SK-N-SH (cell line): ENCODE measurements at regions not wholly inside any gene's neighbourhood (a gene's known extent, or its start where the extent isn't known, plus 50 kb on each side); places are given as distances from the start of the nearest gene placed in this dataset.

Source experiments
- CTCF ChIA-PET: fragments of 300-600, 350-600 bp; formaldehyde crosslinking; extraction: SDS; loops from one replicate; lab custom pipeline; 2021; lab: Yijun Ruan, JAX
- POLR2A ChIA-PET: fragments of 350-600 bp; sonication (Branson Sonifier 250); formaldehyde crosslinking; extraction: SDS; loops from one replicate; lab custom pipeline; 2020; ENCODE audit warnings: antibody characterized with exemption, inconsistent platforms; lab: Yijun Ruan, JAX
- DNase-seq: peaks from one replicate; pipeline ENCODE4 v3.0.0; 2012
- H2AFZ ChIP-seq: fragments of 200-600 bp; sonication (generic); 2 replicates; pipeline ENCODE4 v1.8.1; 2016; ENCODE audit warnings: antibody characterized with exemption, mild to moderate bottlenecking, low read depth
- H3F3A ChIP-seq: fragments of 200-600 bp; sonication (generic); replicated peaks from 2 replicates; pipeline ENCODE3; 2016; ENCODE audit warnings: antibody characterized with exemption, mild to moderate bottlenecking; ENCODE audit not compliant: insufficient read depth
- H3K27ac ChIP-seq, 2 experiments: fragments of 200-500 bp in 1 of 2; fragments of 200-600 bp in 1 of 2; sonication (Bioruptor generic) in 1 of 2; sonication (generic), shearing (Covaris generic) in 1 of 2; 2 replicates each; pipeline versions ENCODE4 v1.5.1 to v1.6.1; 2014 to 2016; ENCODE audit warnings: low read depth in 2 of 2, inconsistent platforms in 1 of 2, low read length in 1 of 2, mild to moderate bottlenecking in 1 of 2, mixed read lengths in 1 of 2
- H3K27me3 ChIP-seq: fragments of 200-600 bp; sonication (generic), shearing (Covaris generic); 2 replicates; pipeline ENCODE4 v1.6.1; 2016; ENCODE audit warnings: mixed run types; ENCODE audit not compliant: insufficient read depth
- H3K36me3 ChIP-seq, 2 experiments: fragments of 200-500 bp in 1 of 2; fragments of 200-600 bp in 1 of 2; sonication (Bioruptor generic) in 1 of 2; sonication (generic) in 1 of 2; replicated peaks in 1 of 2; 2 replicates each; pipeline versions ENCODE3 to v1.5.1; 2014 to 2016; ENCODE audit warnings: low read length in 1 of 2, mild to moderate bottlenecking in 1 of 2; ENCODE audit not compliant: insufficient read depth in 2 of 2, control insufficient read depth in 1 of 2
- H3K4me1 ChIP-seq, 2 experiments: fragments of 200-500 bp in 1 of 2; fragments of 200-600 bp in 1 of 2; sonication (Bioruptor generic) in 1 of 2; sonication (generic), shearing (Covaris generic) in 1 of 2; 2 replicates each; pipeline versions ENCODE4 v1.5.1 to v1.6.1; 2014 to 2016; ENCODE audit warnings: low read depth in 1 of 2, low read length in 1 of 2, mixed run types in 1 of 2; ENCODE audit not compliant: insufficient read depth in 2 of 2, control insufficient read depth in 1 of 2
- H3K4me2 ChIP-seq: fragments of 200-600 bp; sonication (generic), shearing (Covaris generic); 2 replicates; pipeline ENCODE4 v1.6.1; 2017; ENCODE audit warnings: mixed run types
- H3K4me3 ChIP-seq, 2 experiments: fragments of 200-500 bp in 1 of 2; fragments of 200-600 bp in 1 of 2; sonication (Bioruptor generic) in 1 of 2; sonication (generic), shearing (Covaris generic) in 1 of 2; 2 replicates each; pipeline versions ENCODE4 v1.5.1 to v1.8.1; 2014 to 2016; ENCODE audit warnings: low read depth in 2 of 2, inconsistent platforms in 1 of 2, low read length in 1 of 2, mild to moderate bottlenecking in 1 of 2, mixed read lengths in 1 of 2, moderate library complexity in 1 of 2
- H3K79me2 ChIP-seq: fragments of 200-600 bp; sonication (generic); 2 replicates; pipeline ENCODE4 v1.8.1; 2017; ENCODE audit warnings: mild to moderate bottlenecking; ENCODE audit not compliant: insufficient read depth
- H3K9ac ChIP-seq: fragments of 200-600 bp; sonication (generic); 2 replicates; pipeline ENCODE4 v1.6.1; 2017; ENCODE audit warnings: mixed run types
- H3K9me2 ChIP-seq: fragments of 200-600 bp; sonication (generic); 2 replicates; pipeline ENCODE4 v1.6.1; 2017; ENCODE audit warnings: mixed run types
- H3K9me3 ChIP-seq: fragments of 200-600 bp; sonication (generic); 2 replicates; pipeline ENCODE4 v1.6.1; 2017; ENCODE audit warnings: mixed run types, mild to moderate bottlenecking, moderate library complexity
- H4K20me1 ChIP-seq: fragments of 200-600 bp; sonication (generic); 2 replicates; pipeline ENCODE4 v1.6.1; 2017; ENCODE audit warnings: mild to moderate bottlenecking, mixed run types; ENCODE audit not compliant: insufficient read depth
- ELF1 ChIP-seq: IDR thresholded peaks from 2 replicates; pipeline ENCODE4 v1.4.0; 2012
- EP300 ChIP-seq, 2 experiments: IDR thresholded peaks; 2 replicates each; pipeline versions ENCODE4 v1.4.0 to v1.6.1; 2012; ENCODE audit warnings: borderline replicate concordance in 1 of 2, low read depth in 1 of 2, low read length in 1 of 2
- FOSL2 ChIP-seq: IDR thresholded peaks from 2 replicates; pipeline ENCODE4 v1.4.0; 2012; ENCODE audit warnings: low read depth, mild to moderate bottlenecking, moderate library complexity, borderline replicate concordance
- FOXM1 ChIP-seq: IDR thresholded peaks from 2 replicates; pipeline ENCODE4 v1.4.0; 2012; ENCODE audit warnings: low read depth, mild to moderate bottlenecking
- GABPA ChIP-seq: IDR thresholded peaks from 2 replicates; pipeline ENCODE4 v1.4.0; 2012; ENCODE audit warnings: low read depth, mild to moderate bottlenecking
- GATA2 ChIP-seq: sonication (generic); formaldehyde crosslinking; IDR thresholded peaks from 2 replicates; pipeline ENCODE4 v1.5.0; 2020; ENCODE audit warnings: mild to moderate bottlenecking, missing genetic modification reagents
- MEF2A ChIP-seq: IDR thresholded peaks from 2 replicates; pipeline ENCODE4 v1.4.0; 2012; ENCODE audit warnings: low read depth, borderline replicate concordance
- NFIC ChIP-seq: IDR thresholded peaks from 2 replicates; pipeline ENCODE4 v1.4.0; 2012; ENCODE audit warnings: borderline replicate concordance
- PBX3 ChIP-seq: IDR thresholded peaks from 2 replicates; pipeline ENCODE4; 2012
- POLR2AphosphoS5 ChIP-seq: IDR thresholded peaks from 2 replicates; pipeline ENCODE4 v1.6.1; 2012; ENCODE audit warnings: low read depth, low read length
- RCOR1 ChIP-seq: fragments of 150-350 bp; IDR thresholded peaks from 2 replicates; pipeline ENCODE4 v1.6.1; 2017; ENCODE audit warnings: antibody characterized with exemption, low read length
- SIN3A ChIP-seq: IDR thresholded peaks from 2 replicates; pipeline ENCODE4 v1.6.1; 2012; ENCODE audit warnings: low read depth, mild to moderate bottlenecking, low read length, moderate library complexity, borderline replicate concordance
- SMC3 ChIP-seq: IDR thresholded peaks from 2 replicates; pipeline ENCODE4 v1.6.1; 2012; ENCODE audit warnings: low read depth, low read length, improper control_type of control experiment
- TCF12 ChIP-seq: IDR thresholded peaks from 2 replicates; pipeline ENCODE4 v1.4.0; 2012
- TEAD4 ChIP-seq: IDR thresholded peaks from 2 replicates; pipeline ENCODE4 v1.4.0; 2012; ENCODE audit warnings: mild to moderate bottlenecking, borderline replicate concordance; ENCODE audit not compliant: insufficient read depth
- YY1 ChIP-seq: IDR thresholded peaks from 2 replicates; pipeline ENCODE4 v1.4.0; 2012; ENCODE audit warnings: low read depth, mild to moderate bottlenecking
- ZBTB33 ChIP-seq: IDR thresholded peaks from 2 replicates; pipeline ENCODE4 v1.4.0; 2012; ENCODE audit warnings: low read depth, borderline replicate concordance
- WGBS: methylation state at CpG from one replicate; pipeline ENCODE4 v1.1.6; 2017; ENCODE audit warnings: low lambda C conversion rate; 5-methylcytosine and 5-hydroxymethylcytosine counted together

GRCh38 chr10:131400513-131400912 lies 89.0 kb upstream of the TCERG1L start (continued):
- no peak for TF ChIP-seq ZBTB33
- TF ChIP-seq FOXM1 = no peak
- TF ChIP-seq MEF2A = no peak
- TF ChIP-seq FOSL2 = no peak
- TF ChIP-seq ELF1 = no peak
- no peak for TF ChIP-seq POLR2AphosphoS5
- no peak for TF ChIP-seq SIN3A
- no peak for TF ChIP-seq NFIC
- TF ChIP-seq GATA2 = no peak
- TF ChIP-seq, all 33 proteins: peak for 0

- no peak for TF ChIP-seq GABPA
- TF ChIP-seq ZBTB33 = no peak
- no peak for TF ChIP-seq MEF2A
- TF ChIP-seq YY1 = no peak
- TF ChIP-seq SMC3 = no peak
- TF ChIP-seq NFIC = no peak
- TF ChIP-seq PBX3 = no peak
- no peak for TF ChIP-seq TCF12
- TF ChIP-seq RCOR1 = no peak
- no peak for TF ChIP-seq EP300 (IDR thresholded peaks at IDR 0.05; ENCODE audit: borderline replicate concordance in 1 of 2, low read depth in 1 of 2, low read length in 1 of 2)
- TF ChIP-seq TEAD4 = no peak
- TF ChIP-seq, all 33 proteins: peak for 0
- no peak overlapping the region for H3K4me3 ChIP-seq
- ChIA-PET POLR2A (no interaction called here), CTCF (interaction anchor here (0.9 to 1.3 kb wide), 2 partner anchors 11 to 14 kb away, joined by 3 to 4 read pairs; no protein-coding TSS in a partner anchor)
- no peaks in the 10 kb centered on the region for H3K27me3 ChIP-seq
- no peaks in the 10 kb centered on the region for H4K20me1 ChIP-seq
- H2AFZ ChIP-seq = no peak overlapping the region
- no peak overlapping the region for H3K27ac ChIP-seq
- no peak for DNase-seq
- H3K4me2 ChIP-seq = no peak overlapping the region
- no peaks in the 10 kb centered on the region for H3K9me3 ChIP-seq
- H3K9me2 ChIP-seq = no peaks in the 10 kb centered on the region
- WGBS = 60% methylated on average over 16 of the region's 36 CpGs
- H3K4me1 ChIP-seq = peaks cover 0 to 3% of the 10 kb centered on the region in 2 experiments; a peak in 1 of 4 replicates
- no peak overlapping the region for H3K9ac ChIP-seq
- no peaks in the 10 kb centered on the region for H3F3A ChIP-seq
- H3K79me2 ChIP-seq = no peaks in the 10 kb centered on the region
- H3K36me3 ChIP-seq = no peaks in the 10 kb centered on the region
These were observed 91.5 kb upstream of the TCERG1L start for GRCh38 chr10:131402771-131403650.
